ENCODE measurements at regions not wholly inside any gene's neighbourhood (a gene's known extent, or its start where the extent isn't known, plus 50 kb on each side); places are given as distances from the start of the nearest gene placed in this dataset.

- Mint-ChIP-seq H3K4me3 (no peak overlapping the region), H3K4me1 (ENCODE audit: unreplicated experiment) (peaks cover 8% of the 10 kb centered on the region), H3K36me3 (no peaks in the 10 kb centered on the region), H3K27me3 (peaks cover 5% of the 10 kb centered on the region), H3K9me3 (no peaks in the 10 kb centered on the region), H3K27ac (no peak overlapping the region)
- DNase-seq (ENCODE audit: extremely low spot score, unreplicated experiment), result no peak
- no peak for TF ChIP-seq CTCF (conservative IDR thresholded peaks at IDR 0.05)
These were observed 54.6 kb upstream of the PARM1 start for GRCh38 chr4:74878323-74878722.

GRCh38 chr4:74875451-74875850 is 57.5 kb upstream of the PARM1 start:
- H3K4me3 Mint-ChIP-seq, result no peak overlapping the region
- no peak overlapping the region for H3K27ac Mint-ChIP-seq

DNA sequence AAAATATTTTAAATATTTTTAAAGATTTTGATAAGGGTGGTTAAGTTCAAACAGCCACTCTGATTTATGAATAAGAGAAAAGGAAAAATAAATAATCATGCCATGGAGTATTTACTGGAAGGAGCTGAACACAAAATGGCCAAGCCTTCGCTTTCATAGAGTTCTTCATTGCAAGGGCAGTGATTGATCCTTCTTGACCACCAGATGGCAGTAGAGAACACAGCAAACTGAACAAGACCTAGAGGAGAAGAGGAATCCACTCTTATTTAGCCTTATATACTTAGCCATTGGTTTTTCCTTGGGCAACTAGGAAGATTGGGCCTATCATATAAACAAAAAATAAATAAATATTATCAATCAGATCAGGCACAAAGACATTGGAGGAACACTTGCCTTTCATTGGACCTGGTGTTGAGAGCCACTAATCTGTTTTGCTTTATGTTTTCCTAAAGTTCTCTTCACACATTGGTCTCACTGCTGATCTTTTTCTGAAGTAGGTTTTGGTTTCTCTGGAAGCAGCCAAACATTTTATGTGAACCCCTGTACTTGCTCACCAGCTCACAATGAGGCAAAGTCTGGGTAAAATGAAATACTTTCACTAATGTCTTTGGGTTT is 58.1 kb upstream of the PARM1 start:
- no peaks in the 10 kb centered on the region for H3K9me3 Mint-ChIP-seq
- peaks cover 8% of the 10 kb centered on the region for H3K4me1 Mint-ChIP-seq (ENCODE audit: unreplicated experiment)
- no peak overlapping the region for H3K4me3 Mint-ChIP-seq
- no peak for DNase-seq (ENCODE audit: extremely low spot score, unreplicated experiment)
- peak; percentile 96 for TF ChIP-seq CTCF (conservative IDR thresholded peaks at IDR 0.05)
- no peaks in the 10 kb centered on the region for H3K36me3 Mint-ChIP-seq
- H3K27ac Mint-ChIP-seq, result no peak overlapping the region
- H3K27me3 Mint-ChIP-seq, result no peaks in the 10 kb centered on the region

More at GRCh38 chr4:74875451-74875850, 57.5 kb upstream of the PARM1 start:
- H3K4me1 Mint-ChIP-seq (ENCODE audit: unreplicated experiment), result peaks cover 8% of the 10 kb centered on the region
- no peaks in the 10 kb centered on the region for H3K9me3 Mint-ChIP-seq
- H3K27me3 Mint-ChIP-seq, result no peaks in the 10 kb centered on the region
- no peak for DNase-seq (ENCODE audit: extremely low spot score, unreplicated experiment)
- H3K36me3 Mint-ChIP-seq, result no peaks in the 10 kb centered on the region
- TF ChIP-seq CTCF (conservative IDR thresholded peaks at IDR 0.05), result no peak

DNA sequence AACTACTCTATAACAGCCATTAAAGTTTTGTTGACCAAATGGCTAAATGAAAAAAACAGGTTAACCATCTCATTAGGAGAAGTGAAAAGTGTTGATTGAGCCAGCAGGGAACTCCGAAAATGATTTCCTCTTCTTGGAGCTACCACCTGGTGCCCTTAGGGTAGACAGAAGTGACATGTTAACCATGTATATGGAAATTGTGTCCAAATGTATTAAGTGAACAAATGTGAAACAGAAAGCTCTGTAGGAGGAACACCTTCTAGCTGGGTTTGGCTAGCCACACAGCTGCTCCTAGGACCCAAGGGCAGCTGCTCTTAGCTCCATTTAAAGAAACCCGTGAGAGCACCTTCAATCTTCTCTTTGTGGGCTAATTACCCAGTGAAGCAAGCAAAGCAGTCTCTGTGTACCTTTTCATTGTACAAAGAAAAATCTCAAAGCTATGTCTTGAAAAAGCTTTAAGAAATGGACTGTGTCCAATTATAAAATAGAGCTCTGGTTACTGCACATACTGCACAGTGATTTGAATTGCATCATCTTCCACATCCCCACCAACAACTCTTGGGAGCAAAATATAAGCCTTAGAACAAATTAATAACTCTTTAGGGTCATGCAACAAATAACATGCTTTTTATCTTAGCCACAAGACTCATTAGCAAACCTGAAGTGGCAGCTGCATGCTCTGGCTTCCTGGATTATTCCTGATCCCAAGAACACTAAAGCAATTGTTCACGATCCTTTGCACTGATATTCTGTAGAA is 59.2 kb upstream of the PARM1 start:
- Mint-ChIP-seq H3K4me1 (ENCODE audit: unreplicated experiment) (peaks cover 8% of the 10 kb centered on the region), H3K9me3 (no peaks in the 10 kb centered on the region), H3K4me3 (no peak overlapping the region), H3K36me3 (no peaks in the 10 kb centered on the region), H3K27ac (no peak overlapping the region), H3K27me3 (no peaks in the 10 kb centered on the region)
- no peak for DNase-seq (ENCODE audit: extremely low spot score, unreplicated experiment)
- no peak for TF ChIP-seq CTCF (conservative IDR thresholded peaks at IDR 0.05)

DNA sequence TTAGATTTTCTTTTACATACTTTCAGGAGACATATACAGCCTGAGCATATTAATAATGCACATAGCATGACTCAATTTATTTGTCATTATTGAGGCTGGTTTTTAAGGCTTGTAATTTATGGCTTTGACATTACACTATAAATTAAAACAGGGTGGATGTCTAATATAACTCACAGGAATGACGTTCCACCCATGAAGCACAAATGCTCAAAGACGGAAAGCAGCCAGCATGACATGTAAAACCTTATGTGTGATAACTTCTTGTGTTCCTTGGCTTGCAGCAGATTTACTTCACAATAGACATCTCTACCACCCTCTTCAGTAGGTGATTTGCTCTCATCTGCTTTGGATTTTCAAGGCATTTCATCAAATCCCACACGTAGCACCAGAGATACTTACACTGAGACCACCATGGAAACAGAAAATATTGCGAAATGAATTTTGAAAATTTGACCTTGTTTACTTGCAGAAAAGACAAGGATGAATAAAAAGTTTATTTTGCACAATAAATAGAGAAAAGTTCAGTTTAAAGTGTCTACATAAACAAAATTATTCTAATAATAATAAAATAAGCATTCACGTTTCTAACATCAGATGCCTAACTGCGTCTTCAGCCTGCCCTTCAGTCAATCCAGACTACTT is 64.7 kb upstream of the BTC start:
- Mint-ChIP-seq H3K27ac (peak overlapping the region; percentile 10), H3K4me1 (ENCODE audit: unreplicated experiment) (no peaks in the 10 kb centered on the region), H3K27me3 (peaks cover 34% of the 10 kb centered on the region), H3K9me3 (peaks cover 21% of the 10 kb centered on the region), H3K36me3 (peaks cover 3% of the 10 kb centered on the region), H3K4me3 (peak overlapping the region; percentile 53)
- TF ChIP-seq CTCF (conservative IDR thresholded peaks at IDR 0.05), result no peak
- DNase-seq (ENCODE audit: extremely low spot score, unreplicated experiment), result no peak

All from type B pancreatic cell (in vitro differentiated cells).